Astrocyte of the cerebellum (primary cell): ENCODE measurements at regions not wholly inside any gene's neighbourhood (a gene's known extent, or its start where the extent isn't known, plus 50 kb on each side); places are given as distances from the start of the nearest gene placed in this dataset.

Experiments used
- DNase-seq: peaks from one replicate; pipeline ENCODE4 v3.0.0-alpha.2; 2011; ENCODE audit warnings: low read depth
- H3K4me3 ChIP-seq: 2 replicates; pipeline ENCODE4 v1.5.1; 2011; ENCODE audit warnings: mild to moderate bottlenecking, low read depth, low read length, moderate library complexity
- in situ Hi-C: cut with HindIII; loops from 2 replicates; pipeline ENCODE4 v1.10.0; 2017; ENCODE audit warnings: low sequenced_read_pairs
- TF ChIP-seq, protein P1 (sequence below): IDR thresholded peaks from 2 replicates; pipeline ENCODE4 v1.5.1; 2012; ENCODE audit warnings: low read length, low read depth, moderate library complexity, mild to moderate bottlenecking; ENCODE audit errors: missing control alignments

DNA sequence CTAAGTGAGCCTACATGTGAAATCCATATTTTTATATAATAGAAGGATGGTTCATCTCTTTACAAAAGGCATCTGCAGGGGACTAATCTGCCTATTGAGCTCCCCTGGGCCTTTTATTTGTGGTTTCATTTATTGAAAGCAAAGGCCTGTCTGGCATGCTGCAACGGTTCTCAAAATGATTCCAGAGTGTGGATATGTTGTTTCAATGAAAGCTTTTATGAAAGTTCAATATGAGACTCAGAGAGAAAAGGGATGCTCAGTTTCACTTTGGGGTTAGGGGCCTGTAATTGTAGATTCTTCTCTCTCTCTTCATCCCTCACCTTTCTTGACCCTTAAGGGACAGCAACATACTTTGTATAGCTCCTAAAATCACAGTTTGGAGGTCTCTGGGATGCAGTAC is 204.2 kb upstream of the CASK start:
- in situ Hi-C loops = no loop called here
- TF ChIP-seq, protein P1, sequence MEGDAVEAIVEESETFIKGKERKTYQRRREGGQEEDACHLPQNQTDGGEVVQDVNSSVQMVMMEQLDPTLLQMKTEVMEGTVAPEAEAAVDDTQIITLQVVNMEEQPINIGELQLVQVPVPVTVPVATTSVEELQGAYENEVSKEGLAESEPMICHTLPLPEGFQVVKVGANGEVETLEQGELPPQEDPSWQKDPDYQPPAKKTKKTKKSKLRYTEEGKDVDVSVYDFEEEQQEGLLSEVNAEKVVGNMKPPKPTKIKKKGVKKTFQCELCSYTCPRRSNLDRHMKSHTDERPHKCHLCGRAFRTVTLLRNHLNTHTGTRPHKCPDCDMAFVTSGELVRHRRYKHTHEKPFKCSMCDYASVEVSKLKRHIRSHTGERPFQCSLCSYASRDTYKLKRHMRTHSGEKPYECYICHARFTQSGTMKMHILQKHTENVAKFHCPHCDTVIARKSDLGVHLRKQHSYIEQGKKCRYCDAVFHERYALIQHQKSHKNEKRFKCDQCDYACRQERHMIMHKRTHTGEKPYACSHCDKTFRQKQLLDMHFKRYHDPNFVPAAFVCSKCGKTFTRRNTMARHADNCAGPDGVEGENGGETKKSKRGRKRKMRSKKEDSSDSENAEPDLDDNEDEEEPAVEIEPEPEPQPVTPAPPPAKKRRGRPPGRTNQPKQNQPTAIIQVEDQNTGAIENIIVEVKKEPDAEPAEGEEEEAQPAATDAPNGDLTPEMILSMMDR = no peak
- no peak for DNase-seq
- no peak overlapping the region for H3K4me3 ChIP-seq

DNA sequence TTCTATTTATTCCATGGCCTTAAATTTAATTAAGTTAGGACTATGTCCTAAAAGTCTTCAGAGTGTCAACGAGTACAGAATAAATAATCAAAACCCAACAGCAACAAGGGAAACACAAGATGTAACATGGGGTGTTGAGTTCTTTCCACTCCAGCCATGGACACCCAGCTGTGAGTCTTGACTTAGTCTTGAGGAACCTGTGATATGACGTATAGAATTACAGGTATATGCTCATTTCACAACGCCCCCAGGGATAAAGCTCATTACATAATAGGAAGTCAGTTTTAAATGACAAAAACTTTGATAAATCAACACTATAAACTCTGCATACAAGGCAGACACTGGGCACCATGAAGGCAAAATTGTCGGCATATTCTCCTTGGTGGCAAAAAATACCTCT is 200.0 kb upstream of the CASK start:
- no peak for DNase-seq
- in situ Hi-C loops = no loop called here
- TF ChIP-seq, protein P1 = no peak
- H3K4me3 ChIP-seq = no peak overlapping the region

DNA sequence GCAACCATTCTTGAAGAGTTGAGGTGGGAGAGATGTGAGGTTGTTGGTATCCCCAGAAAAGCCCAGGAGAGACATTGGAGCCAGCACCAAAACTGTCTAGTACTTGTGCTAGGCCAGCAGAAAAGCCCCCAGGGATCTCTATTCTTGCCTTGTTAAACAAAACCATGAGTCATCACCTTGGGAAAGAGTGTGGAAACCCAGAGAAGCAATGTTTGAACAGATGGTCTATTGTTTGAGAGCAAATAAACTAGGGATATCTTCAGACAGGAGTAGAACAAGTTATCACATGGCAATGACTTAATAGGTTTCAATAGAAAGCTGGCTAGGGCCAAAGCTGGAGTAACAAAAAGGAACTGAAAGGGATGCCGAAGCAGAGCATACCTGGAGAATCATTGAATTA is 195.7 kb upstream of the CASK start:
- in situ Hi-C loops = no loop called here
- H3K4me3 ChIP-seq = no peak overlapping the region
- TF ChIP-seq, protein P1 = no peak
- peak; percentile 76 for DNase-seq

DNA sequence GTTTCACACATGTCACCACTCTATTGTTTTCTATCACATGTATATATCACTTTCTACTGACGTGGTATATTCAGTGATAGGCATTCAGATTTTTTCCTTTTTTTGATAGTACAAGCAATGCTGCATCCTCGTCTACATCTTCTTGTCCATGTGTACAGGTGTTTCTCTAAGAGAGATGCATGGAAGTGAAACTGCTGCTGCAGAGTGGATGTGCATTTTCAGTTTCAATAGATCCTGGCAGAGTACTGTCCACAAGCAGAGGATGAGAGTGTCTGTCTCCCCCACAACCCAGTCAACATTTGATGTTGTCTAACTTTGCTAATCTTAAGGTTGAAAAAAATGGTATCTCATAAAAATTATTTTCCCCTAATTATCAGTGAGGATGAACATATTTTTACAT is 194.0 kb upstream of the CASK start:
- DNase-seq = no peak
- TF ChIP-seq, protein P1 = no peak
- in situ Hi-C loops = no loop called here
- no peak overlapping the region for H3K4me3 ChIP-seq

DNA sequence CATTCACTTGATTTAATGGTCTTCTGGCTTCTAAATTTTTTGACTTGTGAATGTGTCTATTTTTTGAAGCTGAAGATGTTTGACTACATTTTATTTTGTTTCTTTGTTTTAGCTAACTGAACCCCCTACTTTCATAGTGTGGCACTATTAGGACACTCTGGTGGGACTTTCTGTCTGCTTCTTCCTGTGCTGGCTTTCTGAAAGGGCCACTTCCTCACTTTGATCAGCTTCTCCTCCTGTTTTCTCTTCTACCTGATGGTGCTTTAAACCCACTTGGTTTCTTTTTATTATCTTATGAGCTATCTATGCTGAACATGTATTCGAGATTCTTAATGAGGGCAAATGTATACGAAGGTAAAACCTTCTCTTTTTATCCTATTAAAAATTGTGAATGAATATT is 186.1 kb upstream of the CASK start:
- no peak for DNase-seq
- no peak overlapping the region for H3K4me3 ChIP-seq
- TF ChIP-seq, protein P1 = no peak
- in situ Hi-C loops = no loop called here

DNA sequence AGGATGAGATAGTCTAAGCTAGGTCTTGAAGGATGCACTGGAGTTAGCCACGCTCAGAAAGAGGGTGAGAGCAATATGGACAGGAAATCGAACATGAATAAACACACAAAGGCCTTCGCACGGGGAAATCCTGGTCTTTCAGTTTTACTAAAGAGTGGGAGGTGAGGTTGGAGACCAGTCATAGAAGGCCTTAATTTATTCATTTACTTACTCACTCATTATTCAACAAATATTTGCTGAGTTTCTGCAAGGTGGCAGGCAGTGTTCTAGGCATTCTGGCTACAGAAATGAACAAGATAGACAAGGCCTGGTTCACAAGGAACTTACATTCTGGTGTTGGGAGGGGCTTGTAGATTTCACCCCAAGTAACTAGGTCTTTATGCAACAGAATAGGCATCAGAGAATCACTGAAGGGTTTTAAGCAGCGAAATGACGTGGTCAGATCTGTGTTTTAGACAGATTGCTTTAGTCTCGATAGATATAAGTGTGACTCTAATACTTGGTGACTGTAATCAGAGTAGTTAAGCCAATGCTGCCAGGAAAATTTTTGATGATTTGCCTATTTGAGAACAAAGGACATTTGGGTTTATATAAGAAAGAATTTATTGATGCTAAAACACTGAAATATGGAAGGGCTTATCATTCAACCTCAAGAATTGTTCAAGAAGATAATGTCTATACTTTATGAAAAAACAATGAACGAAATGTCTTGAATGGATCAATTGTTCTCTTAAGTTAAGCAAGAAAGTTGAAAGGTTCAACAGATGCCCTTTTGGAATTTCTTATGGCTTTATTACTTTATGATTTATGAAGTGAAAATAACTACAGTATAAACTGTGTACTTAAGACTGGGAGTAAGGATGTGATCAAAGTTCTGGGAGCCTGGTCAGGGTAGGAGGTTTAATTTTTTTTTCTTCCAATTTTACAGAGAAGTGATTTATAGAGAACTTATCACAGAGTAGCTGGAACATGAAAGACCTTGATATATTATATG is 184.4 kb upstream of the CASK start:
- no peak overlapping the region for H3K4me3 ChIP-seq
- TF ChIP-seq, protein P1 = no peak
- in situ Hi-C loops = no loop called here
- DNase-seq = no peak
